ENCODE measurements at regions not wholly inside any gene's neighbourhood (a gene's known extent, or its start where the extent isn't known, plus 50 kb on each side); places are given as distances from the start of the nearest gene placed in this dataset.

DNA sequence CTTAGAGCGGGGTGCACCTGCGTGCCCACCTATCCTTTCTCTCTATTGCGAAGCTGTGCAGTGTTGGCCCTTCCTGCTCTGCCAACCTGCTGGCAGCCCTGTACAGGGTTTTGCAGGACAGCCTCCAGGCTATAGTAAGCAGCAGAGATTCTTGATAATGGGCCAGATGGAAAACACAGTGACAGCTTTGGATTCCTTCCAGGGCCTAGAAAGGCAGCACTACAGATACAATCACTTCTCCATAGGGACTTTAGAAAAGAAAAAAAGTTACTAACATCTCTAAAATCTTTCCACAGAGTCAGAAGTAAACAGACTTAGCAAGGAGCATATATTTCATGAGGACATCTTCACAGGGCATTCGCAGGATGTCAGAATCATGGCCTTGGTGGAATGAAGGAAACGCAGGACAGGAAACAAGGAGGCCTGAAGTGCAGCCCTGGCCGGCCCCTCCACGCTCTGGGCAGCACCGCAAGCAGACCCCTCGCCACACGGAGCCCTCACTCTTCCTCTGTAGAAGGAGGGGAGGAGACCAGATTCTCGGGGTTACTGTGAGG lies 172.1 kb upstream of the GAS1 start:
- no peak overlapping the region for H3K9ac ChIP-seq (ENCODE audit: low read depth in 2 of 2, low read length in 2 of 2)
- H3K27ac ChIP-seq, result no peak overlapping the region
- no peaks in the 10 kb centered on the region for H3K27me3 ChIP-seq
- no peaks in the 10 kb centered on the region for H3K9me3 ChIP-seq
- intact Hi-C loops (cut with DNase I), result no loop called here
- H3K36me3 ChIP-seq, result no peaks in the 10 kb centered on the region
- no peak overlapping the region for H3K4me3 ChIP-seq
- H3K4me1 ChIP-seq, result no peaks in the 10 kb centered on the region
- TF ChIP-seq, protein P1, sequence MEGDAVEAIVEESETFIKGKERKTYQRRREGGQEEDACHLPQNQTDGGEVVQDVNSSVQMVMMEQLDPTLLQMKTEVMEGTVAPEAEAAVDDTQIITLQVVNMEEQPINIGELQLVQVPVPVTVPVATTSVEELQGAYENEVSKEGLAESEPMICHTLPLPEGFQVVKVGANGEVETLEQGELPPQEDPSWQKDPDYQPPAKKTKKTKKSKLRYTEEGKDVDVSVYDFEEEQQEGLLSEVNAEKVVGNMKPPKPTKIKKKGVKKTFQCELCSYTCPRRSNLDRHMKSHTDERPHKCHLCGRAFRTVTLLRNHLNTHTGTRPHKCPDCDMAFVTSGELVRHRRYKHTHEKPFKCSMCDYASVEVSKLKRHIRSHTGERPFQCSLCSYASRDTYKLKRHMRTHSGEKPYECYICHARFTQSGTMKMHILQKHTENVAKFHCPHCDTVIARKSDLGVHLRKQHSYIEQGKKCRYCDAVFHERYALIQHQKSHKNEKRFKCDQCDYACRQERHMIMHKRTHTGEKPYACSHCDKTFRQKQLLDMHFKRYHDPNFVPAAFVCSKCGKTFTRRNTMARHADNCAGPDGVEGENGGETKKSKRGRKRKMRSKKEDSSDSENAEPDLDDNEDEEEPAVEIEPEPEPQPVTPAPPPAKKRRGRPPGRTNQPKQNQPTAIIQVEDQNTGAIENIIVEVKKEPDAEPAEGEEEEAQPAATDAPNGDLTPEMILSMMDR (IDR thresholded peaks at IDR 0.05), result no peak
- DNase-seq, result no peak

DNA sequence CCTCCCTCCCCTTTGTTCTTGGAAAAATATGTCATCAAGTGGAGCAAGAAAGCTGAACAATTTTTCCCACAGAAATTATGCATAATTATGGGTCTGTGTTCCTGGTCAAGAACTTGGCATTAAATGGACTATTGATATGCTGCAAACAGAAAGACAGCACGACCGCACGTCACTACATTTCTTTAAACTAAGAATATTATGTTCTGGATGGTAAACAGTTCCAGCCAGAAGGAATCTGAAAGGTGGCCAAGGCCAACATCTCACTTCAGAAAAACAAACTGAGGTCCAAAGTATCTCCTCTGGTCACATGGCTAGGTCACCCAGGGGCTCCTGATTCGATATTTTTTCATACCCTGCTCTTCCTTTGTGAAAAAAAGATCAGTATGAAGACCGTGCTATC lies 173.3 kb upstream of the GAS1 start:
- H3K9me3 ChIP-seq, result no peaks in the 10 kb centered on the region

DNA sequence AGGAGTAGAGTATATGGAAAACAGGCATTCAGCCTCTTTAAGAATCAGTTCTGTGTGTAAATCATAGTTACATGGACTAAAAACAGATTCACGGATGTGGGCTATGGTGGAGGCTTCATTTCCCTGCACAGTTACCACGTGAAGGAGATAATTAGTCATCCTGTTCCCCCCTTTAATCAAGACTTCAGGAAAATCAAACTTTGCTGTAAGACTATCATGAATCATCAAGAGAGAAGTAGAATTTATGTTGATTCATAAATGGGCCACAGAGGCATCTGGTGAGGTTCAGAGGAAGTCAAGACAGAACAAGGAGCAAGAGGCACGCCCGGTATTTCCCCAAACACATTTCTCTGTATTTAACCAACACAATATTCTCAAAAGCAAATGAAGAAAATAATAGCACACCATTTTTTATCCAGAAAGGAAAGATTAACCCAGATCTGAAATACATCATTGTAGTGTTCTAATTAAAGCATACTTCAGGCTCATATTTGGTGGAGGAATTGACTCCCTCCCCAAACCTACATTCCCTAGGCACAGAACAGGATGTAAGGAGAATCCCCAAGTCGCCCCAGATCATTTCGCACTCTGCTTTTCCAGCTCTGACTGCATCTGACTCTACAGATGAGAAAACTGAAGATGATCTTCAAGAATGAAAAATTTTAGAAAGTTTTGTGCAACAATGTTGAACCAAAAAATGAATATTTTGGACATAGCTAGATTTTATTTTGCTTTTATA lies 175.8 kb upstream of the GAS1 start:
- no peak overlapping the region for H3K4me3 ChIP-seq
- no peak overlapping the region for H3K27ac ChIP-seq
- no peaks in the 10 kb centered on the region for H3K36me3 ChIP-seq
- no peaks in the 10 kb centered on the region for H3K9me3 ChIP-seq
- no peak for DNase-seq
- no peak overlapping the region for H3K9ac ChIP-seq (ENCODE audit: low read depth in 2 of 2, low read length in 2 of 2)
- no peaks in the 10 kb centered on the region for H3K4me1 ChIP-seq
- H3K27me3 ChIP-seq, result no peaks in the 10 kb centered on the region
- intact Hi-C loops (cut with DNase I), result no loop called here
- TF ChIP-seq, protein P1 (IDR thresholded peaks at IDR 0.05), result no peak

More for the DNA sequence above, 173.3 kb upstream of the GAS1 start:
- Histone ChIP-seq H3K4me1 (no peaks in the 10 kb centered on the region), H3K27me3 (no peaks in the 10 kb centered on the region), H3K36me3 (no peaks in the 10 kb centered on the region), H3K9ac (ENCODE audit: low read depth in 2 of 2, low read length in 2 of 2) (no peak overlapping the region), H3K4me3 (no peak overlapping the region), H3K27ac (no peak overlapping the region)
- DNase-seq, result no peak
- TF ChIP-seq, protein P1 (IDR thresholded peaks at IDR 0.05), result no peak
- intact Hi-C loops (cut with DNase I), result no loop called here

DNA sequence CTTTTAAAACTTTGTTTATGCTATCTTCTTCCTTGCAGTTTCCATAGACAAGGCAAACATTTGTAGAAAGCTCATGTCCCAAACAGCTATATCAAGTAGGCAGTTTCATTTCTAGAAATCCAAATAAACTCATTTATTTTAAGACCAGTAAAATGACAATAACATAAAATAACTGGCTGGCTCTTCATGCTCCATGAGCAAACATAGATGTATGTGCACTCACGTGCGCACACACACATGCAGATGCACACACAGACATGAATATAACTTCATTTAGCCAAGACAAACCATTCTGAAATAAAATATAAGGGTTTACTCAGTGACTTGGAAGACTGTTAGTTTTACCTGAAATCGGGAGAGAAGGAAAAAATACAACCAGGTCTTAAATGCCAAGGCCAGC lies 176.5 kb upstream of the GAS1 start:
- no peak for DNase-seq
- Histone ChIP-seq H3K9me3 (no peaks in the 10 kb centered on the region), H3K4me1 (no peaks in the 10 kb centered on the region), H3K36me3 (no peaks in the 10 kb centered on the region), H3K27ac (no peak overlapping the region), H3K4me3 (no peak overlapping the region), H3K9ac (ENCODE audit: low read depth in 2 of 2, low read length in 2 of 2) (no peak overlapping the region), H3K27me3 (no peaks in the 10 kb centered on the region)
- intact Hi-C loops (cut with DNase I), result no loop called here
- TF ChIP-seq, protein P1 (IDR thresholded peaks at IDR 0.05), result no peak

DNA sequence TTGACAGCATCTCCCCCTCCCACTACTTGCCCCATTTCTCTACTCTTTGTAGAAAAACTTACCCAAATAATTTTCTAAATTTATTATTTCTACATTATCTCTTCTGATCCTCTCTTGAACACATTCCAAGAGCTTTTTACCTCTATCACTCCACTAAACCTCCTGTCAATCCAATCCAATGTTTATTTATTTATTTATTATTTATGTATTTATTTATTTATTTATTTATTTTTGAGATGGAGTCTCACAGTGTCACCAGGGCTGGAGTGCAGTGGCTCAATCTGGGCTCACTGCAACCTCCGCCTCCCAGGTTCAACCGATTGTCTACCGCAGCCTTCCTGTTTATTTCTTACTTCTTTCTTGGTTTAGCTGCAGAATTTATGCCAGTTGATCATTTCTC lies 178.5 kb upstream of the GAS1 start:
- Histone ChIP-seq H3K4me1 (no peaks in the 10 kb centered on the region), H3K27ac (no peak overlapping the region), H3K9me3 (no peaks in the 10 kb centered on the region), H3K36me3 (no peaks in the 10 kb centered on the region), H3K27me3 (peaks cover 4% of the 10 kb centered on the region), H3K4me3 (no peak overlapping the region), H3K9ac (ENCODE audit: low read depth in 2 of 2, low read length in 2 of 2) (no peak overlapping the region)
- DNase-seq, result no peak
- TF ChIP-seq, protein P1 (IDR thresholded peaks at IDR 0.05), result no peak
- intact Hi-C loops (cut with DNase I), result no loop called here
